ENCODE measurements at regions not wholly inside any gene's neighbourhood (a gene's known extent, or its start where the extent isn't known, plus 50 kb on each side); places are given as distances from the start of the nearest gene placed in this dataset.

DNA sequence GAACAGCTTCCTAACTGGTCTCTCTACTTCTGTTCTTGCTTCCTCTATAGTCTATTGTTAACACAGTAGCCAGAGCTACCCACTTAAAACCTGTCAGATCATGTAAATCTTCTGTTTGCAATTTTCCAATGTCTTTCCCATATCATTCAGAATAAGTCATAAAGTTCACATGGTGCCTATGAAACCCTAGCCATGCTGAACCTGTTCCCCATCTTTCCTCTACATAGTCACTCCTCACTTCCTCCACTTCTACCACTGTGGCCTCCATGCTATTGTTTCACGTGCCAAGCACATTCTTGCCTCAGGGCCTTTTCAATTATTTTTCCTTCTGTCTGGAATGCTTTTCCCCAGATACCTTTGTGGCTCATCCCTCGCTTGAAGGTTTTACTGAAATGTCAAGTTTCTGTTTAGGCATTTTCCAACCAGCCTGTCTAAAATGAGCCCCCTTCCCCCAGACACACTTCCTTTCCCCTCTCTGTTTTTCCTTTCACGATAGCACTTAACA lies 132.1 kb downstream of the DYRK2 start:
- peaks cover 13% of the 10 kb centered on the region for H3K9me3 Mint-ChIP-seq
- no peaks in the 10 kb centered on the region for H3K4me1 Mint-ChIP-seq
- TF ChIP-seq, protein P1, sequence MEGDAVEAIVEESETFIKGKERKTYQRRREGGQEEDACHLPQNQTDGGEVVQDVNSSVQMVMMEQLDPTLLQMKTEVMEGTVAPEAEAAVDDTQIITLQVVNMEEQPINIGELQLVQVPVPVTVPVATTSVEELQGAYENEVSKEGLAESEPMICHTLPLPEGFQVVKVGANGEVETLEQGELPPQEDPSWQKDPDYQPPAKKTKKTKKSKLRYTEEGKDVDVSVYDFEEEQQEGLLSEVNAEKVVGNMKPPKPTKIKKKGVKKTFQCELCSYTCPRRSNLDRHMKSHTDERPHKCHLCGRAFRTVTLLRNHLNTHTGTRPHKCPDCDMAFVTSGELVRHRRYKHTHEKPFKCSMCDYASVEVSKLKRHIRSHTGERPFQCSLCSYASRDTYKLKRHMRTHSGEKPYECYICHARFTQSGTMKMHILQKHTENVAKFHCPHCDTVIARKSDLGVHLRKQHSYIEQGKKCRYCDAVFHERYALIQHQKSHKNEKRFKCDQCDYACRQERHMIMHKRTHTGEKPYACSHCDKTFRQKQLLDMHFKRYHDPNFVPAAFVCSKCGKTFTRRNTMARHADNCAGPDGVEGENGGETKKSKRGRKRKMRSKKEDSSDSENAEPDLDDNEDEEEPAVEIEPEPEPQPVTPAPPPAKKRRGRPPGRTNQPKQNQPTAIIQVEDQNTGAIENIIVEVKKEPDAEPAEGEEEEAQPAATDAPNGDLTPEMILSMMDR (IDR thresholded peaks at IDR 0.05; ENCODE audit: unreplicated experiment): no peak
- no peak for DNase-seq (ENCODE audit: low spot score in 2 of 2, unreplicated experiment in 2 of 2)
- no peaks in the 10 kb centered on the region for H3K36me3 Mint-ChIP-seq
- no peak overlapping the region for H3K27ac Mint-ChIP-seq
- no peak overlapping the region for H3K4me3 Mint-ChIP-seq
- H3K27me3 Mint-ChIP-seq (ENCODE audit: low read depth): no peaks in the 10 kb centered on the region

DNA sequence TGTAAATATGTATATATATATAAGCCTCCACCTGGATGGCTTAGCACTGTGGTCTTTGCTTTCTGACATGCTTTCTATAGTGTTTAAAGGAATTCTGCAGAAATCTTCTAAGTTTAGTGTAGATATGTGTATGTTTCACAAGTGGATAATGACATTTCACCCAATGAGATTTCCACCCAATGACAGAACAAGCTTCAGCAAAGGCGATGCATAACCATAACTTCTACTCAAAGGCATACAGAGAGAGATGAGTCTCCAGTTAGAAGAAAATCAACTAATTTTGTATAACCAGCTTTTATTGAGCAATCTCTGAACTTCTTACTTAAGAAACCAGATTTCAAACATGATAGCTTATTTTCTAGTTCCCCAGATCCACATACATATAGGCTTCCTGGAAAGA lies 134.0 kb downstream of the DYRK2 start:
- Mint-ChIP-seq H3K27ac (no peak overlapping the region), H3K36me3 (no peaks in the 10 kb centered on the region)
- TF ChIP-seq, protein P1 (IDR thresholded peaks at IDR 0.05; ENCODE audit: unreplicated experiment): no peak

DNA sequence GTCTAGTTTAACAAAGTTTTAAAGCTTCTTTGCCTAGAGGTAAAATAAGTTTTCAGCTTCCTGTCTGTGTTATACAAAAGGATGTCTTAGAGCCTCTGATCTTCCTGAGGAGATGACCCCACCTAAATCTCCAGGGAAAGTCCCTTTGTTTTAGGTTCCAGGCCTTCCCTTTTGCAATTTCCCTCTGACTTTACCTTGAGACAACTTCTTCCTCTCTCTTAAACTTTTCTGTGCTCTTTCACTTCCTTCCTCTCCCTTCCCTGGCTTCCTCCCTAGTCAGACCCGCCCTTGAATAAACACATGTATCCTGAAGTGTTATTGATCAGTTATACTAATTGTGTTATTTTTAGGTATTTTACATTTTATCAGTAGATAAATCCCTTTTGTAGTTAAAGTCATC lies 134.8 kb downstream of the DYRK2 start:
- H3K4me1 Mint-ChIP-seq: peaks cover 2% of the 10 kb centered on the region
- H3K36me3 Mint-ChIP-seq: no peaks in the 10 kb centered on the region
- TF ChIP-seq, protein P1 (IDR thresholded peaks at IDR 0.05; ENCODE audit: unreplicated experiment): no peak
- H3K27ac Mint-ChIP-seq: no peak overlapping the region
- no peaks in the 10 kb centered on the region for H3K27me3 Mint-ChIP-seq (ENCODE audit: low read depth)
- H3K4me3 Mint-ChIP-seq: no peak overlapping the region
- H3K9me3 Mint-ChIP-seq: peaks cover 3% of the 10 kb centered on the region
- no peak for DNase-seq (ENCODE audit: low spot score in 2 of 2, unreplicated experiment in 2 of 2)

More for the DNA sequence above, 134.0 kb downstream of the DYRK2 start:
- H3K27me3 Mint-ChIP-seq (ENCODE audit: low read depth): no peaks in the 10 kb centered on the region
- H3K4me1 Mint-ChIP-seq: no peaks in the 10 kb centered on the region
- DNase-seq (ENCODE audit: low spot score in 2 of 2, unreplicated experiment in 2 of 2): no peak
- no peak overlapping the region for H3K4me3 Mint-ChIP-seq
- H3K9me3 Mint-ChIP-seq: peaks cover 3% of the 10 kb centered on the region

DNA sequence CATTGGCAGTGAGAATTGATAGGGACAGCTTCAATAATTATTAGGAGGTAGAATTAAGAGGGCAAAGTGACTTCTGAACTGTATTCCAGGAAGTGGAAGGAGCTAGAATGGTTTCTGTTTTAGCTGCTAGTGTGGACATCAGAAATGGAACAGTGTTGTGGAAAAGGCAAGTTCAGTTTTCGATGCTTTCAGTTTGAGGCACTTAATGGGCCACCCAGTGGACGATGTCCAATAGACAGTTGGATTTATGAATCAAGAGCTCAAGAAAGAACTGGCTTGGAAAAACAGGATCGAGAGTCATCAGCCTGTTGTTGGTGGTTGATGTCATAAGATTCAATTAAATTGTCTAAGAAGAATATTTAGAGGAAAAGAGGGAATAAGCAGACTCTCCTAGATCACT lies 136.3 kb downstream of the DYRK2 start:
- TF ChIP-seq, protein P1 (IDR thresholded peaks at IDR 0.05; ENCODE audit: unreplicated experiment): no peak
- H3K27ac Mint-ChIP-seq: no peak overlapping the region
- DNase-seq (ENCODE audit: low spot score in 2 of 2, unreplicated experiment in 2 of 2): no peak
- H3K36me3 Mint-ChIP-seq: no peaks in the 10 kb centered on the region
- H3K9me3 Mint-ChIP-seq: peaks cover 3% of the 10 kb centered on the region
- H3K4me1 Mint-ChIP-seq: peaks cover 2% of the 10 kb centered on the region
- no peak overlapping the region for H3K4me3 Mint-ChIP-seq
- no peaks in the 10 kb centered on the region for H3K27me3 Mint-ChIP-seq (ENCODE audit: low read depth)

DNA sequence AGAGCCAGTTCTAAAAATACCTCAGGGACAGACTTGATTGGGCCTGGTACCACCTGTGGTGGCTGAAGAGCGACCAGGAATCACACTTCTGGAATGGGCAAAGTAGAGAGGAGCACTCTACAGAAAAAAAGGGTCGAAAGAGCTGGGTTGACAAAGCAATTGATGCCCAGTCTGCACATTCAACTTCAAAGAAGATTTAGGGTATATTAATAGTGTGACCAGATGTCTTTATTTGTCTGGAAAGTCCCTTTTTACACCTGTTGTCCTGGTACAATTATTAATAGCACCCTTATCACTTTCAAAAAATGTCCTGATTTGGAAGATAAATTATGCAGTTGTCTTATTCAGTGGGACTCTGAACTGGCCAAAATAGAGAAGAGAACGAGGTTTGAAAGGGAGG lies 137.5 kb downstream of the DYRK2 start:
- H3K27me3 Mint-ChIP-seq (ENCODE audit: low read depth): no peaks in the 10 kb centered on the region
- TF ChIP-seq, protein P1 (IDR thresholded peaks at IDR 0.05; ENCODE audit: unreplicated experiment): no peak

DNA sequence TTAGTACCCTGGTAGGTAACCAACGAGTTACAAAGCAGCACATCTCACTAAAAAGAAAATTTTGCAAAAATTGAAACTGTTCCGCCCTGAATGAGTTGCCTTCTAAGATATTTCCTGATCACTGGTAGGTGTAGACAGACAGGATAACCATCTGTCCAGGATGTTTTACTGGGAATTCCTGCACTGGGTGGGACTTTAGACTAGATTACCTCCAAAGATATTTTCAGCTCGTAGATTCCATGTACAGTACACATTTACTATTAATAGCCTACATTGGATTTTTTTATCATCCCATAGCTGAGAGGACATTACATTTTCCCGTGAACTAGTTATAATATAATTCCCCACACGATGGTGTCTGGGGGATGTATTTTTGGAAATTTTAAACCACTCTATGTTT lies 139.6 kb downstream of the DYRK2 start:
- Mint-ChIP-seq H3K4me3 (no peak overlapping the region), H3K27me3 (ENCODE audit: low read depth) (no peaks in the 10 kb centered on the region), H3K27ac (no peak overlapping the region), H3K4me1 (peaks cover 2% of the 10 kb centered on the region), H3K36me3 (no peaks in the 10 kb centered on the region), H3K9me3 (peaks cover 27% of the 10 kb centered on the region)
- DNase-seq (ENCODE audit: low spot score in 2 of 2, unreplicated experiment in 2 of 2): no peak
- TF ChIP-seq, protein P1 (IDR thresholded peaks at IDR 0.05; ENCODE audit: unreplicated experiment): no peak

More for the DNA sequence above, 137.5 kb downstream of the DYRK2 start:
- Mint-ChIP-seq H3K36me3 (no peaks in the 10 kb centered on the region), H3K9me3 (peaks cover 9% of the 10 kb centered on the region), H3K27ac (no peak overlapping the region), H3K4me3 (no peak overlapping the region), H3K4me1 (peaks cover 2% of the 10 kb centered on the region)
- DNase-seq (ENCODE audit: low spot score in 2 of 2, unreplicated experiment in 2 of 2): no peak

Measured in mesothelial cell of epicardium (in vitro differentiated cells).